HL-60 (cell line): ENCODE measurements at regions not wholly inside any gene's neighbourhood (a gene's known extent, or its start where the extent isn't known, plus 50 kb on each side); places are given as distances from the start of the nearest gene placed in this dataset.

Experiments
- CTCF ChIP-seq: IDR thresholded peaks from one replicate; pipeline ENCODE4 v1.5.1; 2011; ENCODE audit warnings: low read length, control low read depth, inconsistent platforms; ENCODE audit not compliant: insufficient read depth
- GABPA ChIP-seq: IDR thresholded peaks from 2 replicates; pipeline ENCODE4 v1.6.1; 2012; ENCODE audit warnings: low read depth
- POLR2AphosphoS5 ChIP-seq: IDR thresholded peaks from 2 replicates; pipeline ENCODE4 v1.6.1; 2012; ENCODE audit warnings: low read depth
- REST ChIP-seq: IDR thresholded peaks from 2 replicates; pipeline ENCODE4 v1.6.1; 2012; ENCODE audit warnings: low read depth; ENCODE audit not compliant: insufficient replicate concordance
- SPI1 ChIP-seq: IDR thresholded peaks from 2 replicates; pipeline ENCODE4 v1.6.1; 2012; ENCODE audit warnings: low read depth, mild to moderate bottlenecking, borderline replicate concordance

- TF ChIP-seq CTCF (no peak), REST (no peak), POLR2AphosphoS5 (no peak), GABPA (no peak), SPI1 (no peak)
Observed at GRCh38 chr18:7485616-7486015, 81.5 kb upstream of the PTPRM start.
